GM12891 (cell line): ENCODE measurements at regions not wholly inside any gene's neighbourhood (a gene's known extent, or its start where the extent isn't known, plus 50 kb on each side); places are given as distances from the start of the nearest gene placed in this dataset.

Source experiments
- DNase-seq: peaks from one replicate; pipeline ENCODE4 v3.0.0; 2011; ENCODE audit warnings: low spot score; ENCODE audit not compliant: insufficient read length
- FAIRE-seq: peaks from 2 replicates; lab custom pipeline; 2011; peaks lifted over from hg19 to GRCh38; lab: Jason Lieb, UNC
- PAX5 ChIP-seq: IDR thresholded peaks from 2 replicates; pipeline ENCODE4 v1.6.1; 2011; ENCODE audit warnings: low read length, moderate library complexity, mild to moderate bottlenecking; ENCODE audit not compliant: insufficient read depth, severe bottlenecking
- POLR2A ChIP-seq: IDR thresholded peaks from 2 replicates; pipeline ENCODE4 v1.6.1; 2011; ENCODE audit warnings: low read depth, low read length, control low read depth
- POLR2AphosphoS5 ChIP-seq: IDR thresholded peaks from 2 replicates; pipeline ENCODE4 v1.6.1; 2011; ENCODE audit warnings: low read depth, low read length, control low read depth
- POU2F2 ChIP-seq: IDR thresholded peaks from 2 replicates; pipeline ENCODE4 v1.6.1; 2011; ENCODE audit warnings: low read depth, mild to moderate bottlenecking, control low read depth, low read length, moderate library complexity
- SPI1 ChIP-seq: IDR thresholded peaks from 2 replicates; pipeline ENCODE4 v1.6.1; 2011; ENCODE audit warnings: low read depth, low read length, control low read depth
- TAF1 ChIP-seq: IDR thresholded peaks from 2 replicates; pipeline ENCODE4 v1.6.1; 2011; ENCODE audit warnings: low read depth, low read length, control low read depth

DNA sequence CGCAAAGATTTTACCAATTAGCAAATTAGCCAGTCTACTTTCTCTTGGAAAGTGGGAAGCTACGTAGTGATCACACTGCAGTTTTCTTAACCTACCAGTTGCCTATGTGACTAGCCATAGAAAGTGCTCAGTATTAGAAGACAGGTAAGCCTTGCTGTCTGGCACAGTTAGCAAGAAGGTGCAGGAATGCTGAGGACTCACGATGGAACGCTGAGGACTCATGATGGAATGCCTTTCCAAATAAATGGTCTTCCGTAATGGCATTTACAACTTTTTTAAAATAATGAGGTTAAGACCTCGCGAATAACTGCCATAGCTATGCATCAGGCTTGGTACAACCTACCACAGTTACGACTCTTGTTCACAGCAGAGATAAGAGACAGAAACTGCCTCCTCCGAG lies 1645.6 kb upstream of the MIR17HG start:
- no peak for DNase-seq
- no peak for FAIRE-seq
- TF ChIP-seq POU2F2 (no peak), POLR2A (no peak), POLR2AphosphoS5 (no peak), PAX5 (no peak), TAF1 (no peak), SPI1 (no peak)

DNA sequence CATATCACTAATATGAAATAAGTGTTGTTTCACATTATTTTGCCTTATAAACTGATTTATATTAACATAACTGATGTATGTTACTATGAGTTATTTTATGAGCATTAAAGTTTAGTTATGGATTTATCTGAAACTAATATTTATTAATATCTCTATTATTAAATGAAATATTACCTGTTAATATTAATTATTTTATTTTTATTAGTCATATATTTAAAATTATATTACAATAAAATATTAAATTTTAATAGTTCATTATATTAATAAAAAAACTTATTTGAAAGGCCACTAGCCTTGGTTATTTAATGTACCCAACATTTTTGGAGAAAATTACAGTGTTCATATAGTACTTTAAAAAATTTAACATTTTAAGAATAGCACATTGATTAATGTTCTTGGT lies 1643.4 kb upstream of the MIR17HG start:
- DNase-seq (no peak), FAIRE-seq (no peak)
- TF ChIP-seq POLR2A, result no peak
- no peak for TF ChIP-seq POLR2AphosphoS5
- TF ChIP-seq POU2F2, result no peak
- TF ChIP-seq PAX5, result no peak
- no peak for TF ChIP-seq TAF1
- no peak for TF ChIP-seq SPI1

DNA sequence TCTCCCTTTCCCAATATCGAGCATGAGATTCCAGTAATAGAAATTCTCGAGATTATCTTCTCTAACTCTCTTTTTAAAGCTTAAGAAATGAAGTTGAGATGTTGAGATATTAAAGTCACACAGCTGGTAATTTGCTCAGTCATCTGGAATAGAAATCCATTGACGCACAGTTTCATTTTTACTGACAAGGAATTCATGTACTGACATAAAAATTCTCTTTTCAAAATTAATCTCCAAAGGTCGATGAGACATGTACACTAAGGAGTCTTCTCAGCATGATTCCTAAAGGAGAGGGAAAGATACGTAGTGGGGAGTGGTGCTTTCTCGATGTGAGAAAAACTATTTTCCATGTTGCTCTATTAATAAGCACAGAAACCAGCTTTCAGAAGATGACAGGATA lies 1639.5 kb upstream of the MIR17HG start:
- TF ChIP-seq POU2F2, result no peak
- DNase-seq, result no peak
- FAIRE-seq, result no peak

DNA sequence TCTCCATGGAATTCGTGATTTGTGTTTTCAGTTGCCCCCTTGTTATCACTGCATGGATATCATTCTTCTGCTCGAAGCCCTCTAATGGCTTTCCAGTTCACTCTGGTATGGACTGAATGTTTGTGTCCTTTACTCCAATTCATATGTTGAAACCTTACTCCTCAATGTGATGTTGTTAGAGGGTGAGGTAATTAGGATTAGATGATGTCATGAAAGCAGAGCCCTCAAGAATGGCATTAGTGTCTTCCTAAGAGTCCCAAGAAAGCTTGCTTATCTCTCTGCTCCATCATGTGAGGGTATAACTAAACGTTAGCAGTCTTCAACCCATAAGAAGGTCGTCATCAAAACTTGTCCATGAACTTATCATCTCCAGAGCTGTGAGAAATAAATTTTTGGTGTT lies 1626.3 kb upstream of the MIR17HG start:
- DNase-seq (no peak), FAIRE-seq (no peak)
- TF ChIP-seq TAF1 (no peak), PAX5 (no peak), SPI1 (no peak), POLR2AphosphoS5 (no peak), POU2F2 (no peak), POLR2A (no peak)

DNA sequence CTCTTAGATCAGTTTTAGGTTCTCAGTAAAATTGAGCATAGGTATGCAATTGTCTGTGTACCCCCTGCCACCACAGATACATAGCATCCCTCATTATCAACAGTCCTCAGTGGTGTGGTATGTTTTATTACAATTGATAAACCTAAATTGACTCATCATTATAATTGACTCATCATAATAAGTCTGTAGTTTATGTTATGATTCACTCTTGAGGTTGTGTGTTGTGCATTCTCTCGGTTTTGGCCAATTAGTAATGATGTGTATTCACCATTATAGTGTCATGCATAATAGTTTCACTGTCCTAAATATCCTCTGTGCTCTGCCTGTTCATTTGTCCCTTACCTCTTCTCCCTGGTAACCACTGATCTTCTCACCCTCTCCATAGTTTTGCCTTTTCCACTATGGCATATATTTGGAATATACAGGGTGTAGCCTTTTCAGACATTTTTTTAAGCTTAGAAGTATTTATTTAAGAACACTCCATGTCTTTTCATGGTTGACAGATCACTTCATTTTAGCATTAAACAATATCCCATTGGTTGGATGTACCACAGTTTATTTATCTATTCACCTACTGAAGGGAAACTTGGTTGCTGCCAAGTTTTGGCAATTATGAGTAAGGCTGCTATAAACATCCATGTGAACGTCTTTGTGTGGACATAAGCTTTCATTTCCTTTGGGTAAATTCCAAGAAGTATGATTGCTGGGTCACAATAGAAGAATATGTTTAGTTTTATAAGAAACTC lies 1620.6 kb upstream of the MIR17HG start:
- DNase-seq (no peak), FAIRE-seq (no peak)
- TF ChIP-seq SPI1 (no peak), POLR2A (no peak), PAX5 (no peak), TAF1 (no peak), POLR2AphosphoS5 (no peak), POU2F2 (no peak)

DNA sequence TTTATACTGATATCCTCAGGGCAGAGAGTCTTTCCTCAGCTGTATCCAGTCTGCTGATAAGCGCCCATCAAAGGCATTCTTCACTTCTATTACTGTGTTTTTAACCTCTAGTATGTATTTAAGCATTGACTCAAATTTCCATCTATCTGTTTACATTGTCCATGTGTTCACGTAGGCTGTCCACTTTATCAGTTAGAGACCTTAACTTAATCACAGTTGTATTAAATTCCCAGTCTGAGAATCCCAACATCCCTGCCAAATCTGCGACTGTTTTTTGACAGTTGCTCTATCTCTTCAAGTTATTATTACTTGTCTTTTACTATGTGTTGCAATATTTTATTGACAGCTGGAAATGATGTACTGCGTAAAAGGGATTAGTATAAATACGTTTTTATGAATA lies 1613.7 kb upstream of the MIR17HG start:
- DNase-seq (no peak), FAIRE-seq (no peak)
- no peak for TF ChIP-seq POLR2A
- TF ChIP-seq POLR2AphosphoS5, result no peak
- no peak for TF ChIP-seq POU2F2
- TF ChIP-seq PAX5, result no peak

DNA sequence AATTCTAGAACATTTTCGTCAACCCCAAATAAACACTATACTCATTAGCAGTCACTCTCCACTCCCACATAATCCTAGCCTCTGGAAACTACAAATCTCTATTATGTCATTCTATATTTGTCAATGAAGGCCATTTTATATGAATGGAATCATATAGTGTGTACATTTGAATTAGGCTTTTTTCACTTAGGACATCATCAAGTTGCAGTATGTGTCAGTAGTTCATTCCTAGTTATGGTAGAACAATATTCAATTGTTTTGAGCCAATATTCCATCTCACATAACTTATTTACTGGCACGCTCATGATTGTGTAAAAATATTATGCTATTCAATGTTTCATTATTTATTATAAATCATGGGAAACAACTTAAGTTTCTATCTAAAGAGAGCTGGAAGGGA lies 1610.4 kb upstream of the MIR17HG start:
- TF ChIP-seq POU2F2 (no peak), PAX5 (no peak), TAF1 (no peak), POLR2A (no peak)
- no peak for FAIRE-seq

DNA sequence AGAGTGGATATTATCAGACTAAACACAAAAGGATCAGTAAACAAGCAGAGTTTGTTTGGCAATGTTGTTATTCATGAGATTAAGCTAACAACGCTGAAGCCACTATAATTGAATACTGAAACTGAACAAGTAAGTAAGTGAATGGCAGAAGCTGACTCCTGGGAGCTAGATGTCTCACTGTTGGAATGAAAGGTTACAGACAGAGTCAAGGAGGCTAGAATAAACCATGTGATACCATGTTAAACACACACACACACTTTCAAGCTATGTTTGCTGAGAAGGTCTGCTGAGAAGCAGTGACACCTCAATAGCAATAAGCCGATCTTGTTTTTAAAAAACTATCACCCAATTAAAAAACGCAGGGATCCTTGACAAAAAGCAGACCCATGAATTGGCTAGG lies 1609.4 kb upstream of the MIR17HG start:
- no peak for TF ChIP-seq PAX5
- TF ChIP-seq TAF1, result no peak
- no peak for TF ChIP-seq POLR2AphosphoS5
- TF ChIP-seq SPI1, result no peak
- no peak for TF ChIP-seq POU2F2
- TF ChIP-seq POLR2A, result no peak
- DNase-seq (no peak), FAIRE-seq (no peak)

More for the DNA sequence above, 1610.4 kb upstream of the MIR17HG start:
- no peak for DNase-seq

DNA sequence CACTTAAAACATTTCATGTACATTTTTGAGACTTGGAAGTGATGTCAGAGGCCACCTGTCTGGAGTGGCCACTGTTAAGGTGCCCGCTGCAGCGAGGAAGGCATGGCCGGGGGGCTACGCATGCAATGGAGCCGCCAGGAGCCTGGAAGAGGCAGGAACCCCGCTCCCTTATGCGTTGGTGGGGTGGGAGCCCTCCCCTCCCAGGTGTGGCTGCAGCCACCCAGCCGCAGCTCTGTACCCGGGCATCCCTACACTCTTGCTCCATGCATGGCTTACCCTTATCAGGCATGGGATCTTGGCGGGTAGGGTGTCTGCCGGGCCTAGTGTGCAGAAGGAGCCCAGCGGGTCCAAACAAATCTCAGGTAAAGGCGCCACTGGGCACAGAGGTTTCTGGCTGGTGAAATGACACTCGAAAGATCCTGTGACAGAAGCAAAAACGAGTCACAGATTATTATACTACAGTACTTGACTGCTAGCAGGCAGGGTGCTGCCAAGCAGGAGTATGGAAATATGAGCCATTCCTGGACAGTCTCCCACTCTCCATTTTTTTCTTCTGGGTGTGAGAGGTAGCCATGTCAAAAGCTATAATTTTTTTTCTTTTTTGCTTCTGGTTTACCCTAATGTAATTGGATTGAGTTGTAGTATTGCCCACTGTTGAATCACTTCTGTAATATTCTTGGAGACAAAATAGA lies 1606.3 kb upstream of the MIR17HG start:
- DNase-seq (no peak), FAIRE-seq (no peak)
- no peak for TF ChIP-seq SPI1
- TF ChIP-seq PAX5, result no peak
- no peak for TF ChIP-seq TAF1
- TF ChIP-seq POU2F2, result no peak
- TF ChIP-seq POLR2AphosphoS5, result no peak
- TF ChIP-seq POLR2A, result no peak
